GM19467 (cell line): ENCODE measurements at regions not wholly inside any gene's neighbourhood (a gene's known extent, or its start where the extent isn't known, plus 50 kb on each side); places are given as distances from the start of the nearest gene placed in this dataset.
"Not testable (repeated sequence)": the region's sequence is repeated elsewhere in the genome, so short reads cannot be mapped to it uniquely, and the experiment has no call there.

Source experiments
- ATAC-seq: cut with Tn5 transposase; IDR thresholded peaks from one replicate; pipeline ENCODE4 v1.9.1; 2021; ENCODE audit warnings: mild to moderate bottlenecking, moderate library complexity; ENCODE audit not compliant: unreplicated experiment

DNA sequence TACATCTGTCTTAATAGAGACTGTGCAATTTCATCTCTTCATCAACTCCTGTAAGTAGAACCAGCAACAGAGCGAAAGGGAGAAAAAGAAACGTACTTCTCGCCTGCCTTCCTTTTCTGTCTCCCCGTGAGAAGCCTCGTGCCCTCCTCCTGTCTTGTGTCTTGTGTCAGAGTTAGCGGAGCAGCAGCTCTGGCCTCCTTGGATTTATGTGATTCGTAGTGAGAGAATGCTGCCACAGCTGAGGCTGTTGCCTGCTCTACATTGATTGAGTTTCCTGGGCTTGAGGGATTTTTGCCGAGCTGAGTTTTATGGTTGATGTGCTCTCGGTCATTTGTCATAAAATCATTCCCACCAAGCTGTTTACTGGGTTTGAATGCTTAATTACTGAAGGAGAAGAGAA lies 579.1 kb upstream of the RBFOX1 start:
- ATAC-seq = no peak

- ATAC-seq = no peak
Measured at GRCh38 chr16:6751191-6751590, 581.5 kb upstream of the RBFOX1 start.

- no peak for ATAC-seq
Measured at GRCh38 chr16:6749698-6750097, 582.9 kb upstream of the RBFOX1 start.

DNA sequence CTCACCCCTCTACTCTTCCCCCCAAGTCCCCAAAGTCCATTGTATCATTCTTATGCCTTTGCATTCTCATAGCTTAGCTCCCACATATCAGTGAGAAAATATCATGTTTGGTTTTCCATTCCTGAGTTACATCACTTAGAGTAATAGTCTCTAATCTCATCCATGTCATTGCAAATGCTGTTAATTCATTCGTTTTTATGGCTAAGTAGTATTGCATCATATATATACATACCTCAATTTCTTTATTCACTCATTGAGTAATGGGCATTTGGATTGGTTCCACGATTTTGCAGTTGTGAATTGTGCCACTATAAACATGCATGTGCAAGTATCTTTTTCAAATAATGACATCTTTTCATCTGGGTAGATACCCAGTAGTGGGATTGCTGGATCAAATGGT lies 596.3 kb upstream of the RBFOX1 start:
- ATAC-seq = not testable (repeated sequence)

DNA sequence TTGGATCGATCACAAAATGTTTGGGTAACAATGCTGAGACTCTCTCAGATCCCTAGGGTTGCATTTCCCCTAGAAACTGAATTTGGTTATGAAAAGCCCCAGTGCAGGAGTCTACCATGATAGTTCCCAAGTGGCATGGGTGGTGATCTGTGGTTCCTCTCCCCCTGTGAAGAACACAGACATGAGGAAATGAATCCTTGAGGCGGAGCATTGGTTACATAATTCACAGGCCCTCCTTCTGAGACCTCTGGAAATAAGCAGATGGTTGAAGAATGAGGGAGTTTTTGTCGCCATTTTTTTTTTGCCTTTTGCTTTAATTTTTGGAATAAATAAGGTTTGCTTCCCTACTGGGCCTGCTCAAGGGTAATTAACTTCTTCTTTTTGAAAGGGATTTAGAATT lies 597.0 kb upstream of the RBFOX1 start:
- ATAC-seq = no peak

GRCh38 chr16:6732166-6732565 lies 600.5 kb upstream of the RBFOX1 start:
- ATAC-seq = no peak

- ATAC-seq = no peak
Measured at GRCh38 chr16:6728381-6728780, 604.3 kb upstream of the RBFOX1 start.

GRCh38 chr16:6726621-6727020 lies 606.0 kb upstream of the RBFOX1 start:
- no peak for ATAC-seq

DNA sequence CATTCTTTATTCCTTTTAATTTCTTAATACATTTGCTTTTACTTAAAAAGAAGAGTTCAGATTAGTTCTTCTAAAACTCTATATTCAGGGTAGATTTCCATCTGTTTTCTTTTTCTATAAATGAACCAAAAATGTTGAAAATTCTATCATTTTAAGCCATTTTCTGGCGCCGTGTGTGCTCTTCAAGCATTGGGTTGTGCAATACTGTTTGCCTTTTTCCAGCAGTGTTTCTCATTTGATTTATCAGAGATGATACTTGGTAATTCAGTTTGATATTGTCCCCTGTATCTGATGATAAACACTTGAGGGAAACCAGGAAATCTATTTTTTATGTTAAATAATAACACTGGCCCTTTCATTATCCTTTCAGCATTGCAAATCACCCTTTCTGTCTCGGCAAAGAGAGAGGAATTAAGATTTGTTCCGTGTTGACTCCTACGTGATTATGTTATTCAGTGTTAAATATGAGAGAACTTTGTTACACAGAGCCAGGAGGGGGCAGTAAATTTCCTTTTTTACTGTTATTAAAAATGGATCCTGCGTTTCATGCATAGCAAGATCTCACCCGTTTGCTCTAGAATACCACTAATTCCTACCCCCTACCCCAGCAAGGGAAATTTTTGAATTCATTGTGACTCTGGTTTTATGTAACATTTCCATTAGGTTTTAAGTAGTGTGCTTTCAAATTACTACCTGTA lies 606.9 kb upstream of the RBFOX1 start:
- no peak for ATAC-seq

DNA sequence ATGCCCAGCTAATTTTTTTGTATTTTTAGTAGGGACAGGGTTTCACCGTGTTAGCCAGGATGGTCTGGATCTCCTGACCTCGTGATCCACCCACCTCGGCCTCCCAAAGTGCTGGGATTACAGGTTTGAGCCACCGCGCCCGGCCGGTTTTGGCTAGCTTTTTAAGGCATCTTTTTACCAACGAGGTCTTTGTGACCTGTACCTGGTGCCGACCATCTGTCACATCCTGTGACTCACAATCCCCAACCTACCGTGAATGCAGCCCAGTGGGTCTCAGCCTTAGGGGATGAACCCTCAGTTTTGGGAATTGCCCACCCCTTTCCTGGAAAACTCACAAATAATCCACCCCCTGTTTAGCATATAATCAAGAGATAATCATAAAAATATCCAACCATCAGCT lies 607.4 kb upstream of the RBFOX1 start:
- ATAC-seq = not testable (repeated sequence)

- no peak for ATAC-seq
Measured at GRCh38 chr16:6722786-6723185, 609.9 kb upstream of the RBFOX1 start.

DNA sequence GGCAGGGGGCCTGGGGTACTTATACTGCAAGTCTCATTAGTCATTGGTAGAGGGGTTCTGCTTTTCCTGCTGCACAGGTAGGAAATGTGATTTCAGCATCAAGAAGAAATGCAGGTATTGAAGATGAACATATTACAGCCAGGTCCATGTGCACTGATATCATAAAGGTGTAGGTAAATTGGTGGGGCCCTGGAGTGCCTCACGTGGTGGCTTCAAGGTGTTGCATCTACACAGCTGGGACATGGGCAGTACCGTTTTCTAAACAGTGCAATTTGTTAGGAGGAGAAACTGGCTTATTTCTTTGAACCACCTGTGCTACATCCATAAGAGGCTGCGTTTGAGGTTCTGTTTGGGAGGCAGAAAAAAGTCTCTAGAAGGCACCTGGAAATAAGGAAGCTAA lies 618.1 kb upstream of the RBFOX1 start:
- ATAC-seq = no peak

- ATAC-seq = no peak
Measured at GRCh38 chr16:6709736-6710135, 622.9 kb upstream of the RBFOX1 start.

GRCh38 chr16:6708576-6709215 lies 623.9 kb upstream of the RBFOX1 start:
- ATAC-seq = no peak

DNA sequence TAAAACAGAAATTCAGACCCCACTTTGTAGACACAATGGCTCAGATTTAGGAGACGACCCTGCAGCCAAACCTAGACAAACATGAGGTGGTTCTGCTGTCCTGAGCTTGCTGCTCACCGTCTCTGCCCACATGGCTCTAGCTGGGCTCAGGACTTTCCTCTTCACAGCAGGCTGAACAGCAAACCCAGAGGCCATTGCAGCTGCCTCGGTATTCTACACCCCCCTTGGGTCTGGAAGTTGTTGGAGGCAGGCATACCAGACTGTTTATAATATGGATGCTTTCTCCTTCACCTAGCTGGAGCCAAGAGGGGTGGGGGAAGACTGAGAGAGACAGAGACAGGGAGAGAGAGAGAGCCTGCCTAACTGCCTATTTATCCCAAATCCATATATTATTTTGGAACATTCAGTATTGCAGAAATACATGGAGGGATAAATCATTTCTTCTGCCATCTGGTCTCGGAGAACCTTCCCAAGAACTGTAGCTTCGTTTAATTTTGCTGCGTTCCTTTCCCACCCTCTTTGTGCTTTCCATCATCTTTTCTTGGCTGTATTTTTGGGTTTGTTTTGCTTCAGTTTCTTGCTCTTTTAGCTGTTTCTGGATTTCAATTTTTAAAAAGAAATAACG lies 628.2 kb upstream of the RBFOX1 start:
- no peak for ATAC-seq

DNA sequence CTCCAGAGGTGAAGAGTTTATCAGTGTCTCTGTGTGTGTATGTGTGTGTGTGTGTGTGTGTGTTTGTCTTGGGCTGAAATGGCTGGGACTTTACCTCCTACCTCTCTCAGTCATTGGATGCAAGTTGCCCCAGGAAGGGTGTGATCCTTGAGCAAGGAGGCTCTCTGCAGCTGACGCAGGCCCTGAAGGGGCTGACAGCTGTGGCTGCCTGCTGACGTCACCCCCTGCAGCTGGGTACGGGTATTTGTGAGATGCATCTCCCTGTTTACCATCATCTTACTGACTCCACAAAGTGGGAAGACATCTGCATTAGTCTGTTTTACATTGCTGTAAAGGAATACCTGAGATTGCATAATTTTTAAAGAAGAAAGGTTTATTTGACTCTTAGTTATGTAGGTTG lies 631.5 kb upstream of the RBFOX1 start:
- no peak for ATAC-seq

GRCh38 chr16:6698548-6698947 lies 634.1 kb upstream of the RBFOX1 start:
- no peak for ATAC-seq

GRCh38 chr16:6695666-6696065 lies 637.0 kb upstream of the RBFOX1 start:
- ATAC-seq = no peak

DNA sequence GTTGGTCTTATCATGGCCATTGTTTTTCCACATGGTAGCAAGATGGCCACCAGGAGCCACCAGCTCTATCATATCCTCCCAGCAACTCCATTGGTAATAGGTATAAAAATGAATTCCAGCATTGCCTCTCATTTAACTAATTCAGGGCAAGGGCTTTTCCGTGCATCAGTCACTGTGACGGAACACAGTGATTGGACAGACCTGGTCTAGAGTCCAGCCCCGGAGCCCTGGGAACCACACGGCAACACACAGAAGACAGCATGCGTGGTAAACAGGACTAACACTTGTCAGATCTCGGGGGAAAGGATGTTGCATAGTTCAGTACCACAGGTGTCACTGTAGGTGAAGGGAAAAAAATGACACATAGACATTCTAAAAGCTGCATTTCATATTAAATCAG lies 638.0 kb upstream of the RBFOX1 start:
- no peak for ATAC-seq

DNA sequence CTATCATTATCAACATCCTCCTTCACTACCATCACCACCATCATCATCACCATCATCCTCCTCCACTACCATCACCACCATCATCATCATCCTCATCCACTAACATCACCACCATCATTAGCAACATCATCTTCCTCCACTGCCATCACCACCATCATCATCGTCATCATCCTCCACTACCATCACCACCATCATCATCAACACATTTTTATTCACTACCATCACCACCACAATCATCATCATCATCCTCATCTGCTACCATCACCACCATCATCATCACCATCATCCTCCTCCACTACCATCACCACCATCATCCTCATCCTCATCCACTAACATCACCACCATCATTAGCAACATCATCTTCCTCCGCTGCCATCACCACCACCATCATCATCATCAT lies 639.2 kb upstream of the RBFOX1 start:
- ATAC-seq = not testable (repeated sequence)

DNA sequence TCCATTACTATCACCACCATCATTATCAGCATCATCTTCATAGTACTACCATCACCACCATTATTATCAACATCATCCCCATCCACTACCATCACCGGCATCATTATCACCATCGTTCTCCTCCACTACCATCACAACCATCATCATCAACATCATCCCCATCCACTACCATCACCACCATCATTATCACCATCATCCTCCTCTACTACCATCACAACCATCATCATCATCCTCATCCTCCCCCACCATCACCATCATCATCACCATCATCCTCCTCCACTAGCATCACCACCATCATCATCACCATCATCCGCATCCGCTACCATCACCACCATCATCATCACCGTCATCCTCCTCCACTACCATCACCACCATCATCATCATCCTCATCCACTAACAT lies 639.8 kb upstream of the RBFOX1 start:
- ATAC-seq = no peak

GRCh38 chr16:6690741-6691140 lies 641.9 kb upstream of the RBFOX1 start:
- ATAC-seq = no peak
